GM19025 (cell line): ENCODE measurements at regions not wholly inside any gene's neighbourhood (a gene's known extent, or its start where the extent isn't known, plus 50 kb on each side); places are given as distances from the start of the nearest gene placed in this dataset.
"Not testable (repeated sequence)": the region's sequence is repeated elsewhere in the genome, so short reads cannot be mapped to it uniquely, and the experiment has no call there.

Source experiments
- ATAC-seq: cut with Tn5 transposase; IDR thresholded peaks from one replicate; pipeline ENCODE4 v1.9.1; 2021; ENCODE audit warnings: mild to moderate bottlenecking, low read depth, moderate library complexity; ENCODE audit not compliant: unreplicated experiment

- not testable (repeated sequence) for ATAC-seq
Measured at GRCh38 chr2:87629491-87630458, 118.1 kb upstream of the PLGLB2 start.

DNA sequence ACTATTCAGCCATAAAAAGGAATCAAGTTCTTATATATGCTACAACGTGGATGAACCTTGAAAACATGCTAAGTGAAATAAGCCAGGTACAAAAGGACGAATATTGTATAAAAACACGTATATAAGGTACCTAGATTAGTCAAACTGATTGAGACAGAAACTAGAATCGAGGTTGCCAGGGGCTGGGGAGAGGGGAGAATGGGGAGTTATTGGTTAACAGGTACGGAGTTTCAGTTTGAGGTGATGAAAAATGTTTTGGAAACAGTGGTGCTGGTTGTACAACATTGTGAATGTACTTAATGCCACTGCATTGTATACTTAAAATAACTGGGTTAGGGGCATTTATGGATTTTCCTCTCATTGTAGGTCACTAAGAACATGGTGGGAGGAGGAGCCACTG, 117.0 kb upstream of the PLGLB2 start:
- not testable (repeated sequence) for ATAC-seq

DNA sequence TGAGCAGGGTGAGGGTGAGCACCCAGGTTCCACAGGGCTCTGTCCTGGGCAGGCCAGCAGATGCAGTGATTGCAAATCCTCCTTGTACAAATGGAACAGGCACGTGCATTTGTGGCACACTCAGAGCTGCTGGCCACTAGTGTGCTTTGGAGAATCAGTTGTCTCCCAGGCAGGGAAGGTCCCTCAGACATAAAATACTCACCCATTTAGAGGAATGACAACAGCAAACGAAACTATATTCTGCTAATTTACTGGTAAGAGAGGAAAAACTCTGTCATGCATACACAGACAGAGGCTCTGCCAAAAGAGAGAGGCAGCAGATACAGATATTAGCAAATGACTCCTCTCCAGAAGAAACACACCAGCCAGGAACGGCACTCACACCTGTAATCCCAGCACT, 116.5 kb upstream of the PLGLB2 start:
- not testable (repeated sequence) for ATAC-seq

DNA sequence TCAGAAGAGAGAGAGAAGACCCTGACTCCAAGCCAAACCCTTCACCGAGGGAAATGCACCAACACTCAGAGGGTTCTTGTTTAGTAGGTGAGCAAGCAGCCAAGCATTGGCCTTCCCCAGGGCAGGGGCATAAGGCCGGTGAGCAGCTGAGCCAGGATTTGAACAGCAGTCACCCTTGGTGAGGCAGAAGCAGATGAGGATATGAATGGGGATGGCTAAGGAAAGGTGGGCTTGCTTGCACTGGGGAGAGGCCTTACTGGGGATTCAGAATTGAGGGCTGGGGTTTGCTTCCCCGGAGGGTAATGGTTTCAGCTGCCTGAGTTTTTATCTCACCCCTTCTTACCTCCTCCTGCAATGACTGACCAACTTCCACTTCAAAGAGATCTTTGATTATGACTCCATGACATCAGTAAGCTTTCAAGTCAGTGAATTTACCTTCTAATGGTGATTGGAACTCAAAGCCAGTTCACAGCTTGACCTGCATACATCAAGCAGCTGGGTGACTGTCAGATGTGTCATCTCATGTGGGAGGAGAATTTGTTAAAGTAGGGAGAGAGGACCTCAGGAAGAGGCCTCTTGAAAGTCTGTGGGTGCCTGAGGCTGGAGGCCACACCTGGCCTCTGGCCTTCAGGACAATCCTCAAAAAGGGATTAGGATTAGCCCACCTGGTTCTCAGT, 114.5 kb upstream of the PLGLB2 start:
- ATAC-seq = not testable (repeated sequence)

- not testable (repeated sequence) for ATAC-seq
Measured at GRCh38 chr2:87634106-87634505, 113.8 kb upstream of the PLGLB2 start.

DNA sequence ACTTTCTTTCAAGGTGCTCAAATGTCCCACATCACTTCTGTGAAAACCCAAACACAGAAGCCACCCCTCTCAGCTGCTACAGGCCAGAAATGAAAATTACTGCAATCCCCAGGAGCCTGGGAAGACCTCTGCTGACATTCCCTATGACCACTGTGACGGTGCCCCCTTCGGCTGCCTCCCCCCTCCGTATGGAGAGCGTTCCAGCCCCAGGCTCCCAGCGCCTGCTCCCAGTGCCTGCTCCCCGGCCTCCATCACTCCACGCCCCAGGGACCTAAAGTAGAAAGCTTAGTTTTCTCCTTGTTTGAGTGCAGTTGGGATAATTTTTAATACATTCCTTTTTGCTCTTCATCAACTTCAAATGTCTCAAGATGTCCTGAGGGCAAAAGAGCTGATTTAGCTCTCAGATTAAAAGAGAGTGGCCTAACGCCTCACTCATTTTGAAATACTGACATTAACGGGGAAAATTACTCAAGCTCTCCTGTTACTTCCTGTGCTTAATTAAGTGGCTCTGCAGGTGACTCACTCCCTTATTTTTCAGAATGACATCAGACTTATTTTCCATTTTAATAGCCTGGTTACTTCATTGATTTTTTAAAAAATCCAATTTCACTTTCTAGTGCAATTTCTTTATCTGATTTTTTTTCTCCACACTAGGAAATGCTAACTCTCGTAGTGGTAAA, 112.8 kb upstream of the PLGLB2 start:
- not testable (repeated sequence) for ATAC-seq

- not testable (repeated sequence) for ATAC-seq
Measured at GRCh38 chr2:87636246-87636645, 111.6 kb upstream of the PLGLB2 start.

- ATAC-seq = not testable (repeated sequence)
Measured at GRCh38 chr2:87636735-87637134, 111.2 kb upstream of the PLGLB2 start.

- not testable (repeated sequence) for ATAC-seq
Measured at GRCh38 chr2:87637249-87637990, 110.5 kb upstream of the PLGLB2 start.

DNA sequence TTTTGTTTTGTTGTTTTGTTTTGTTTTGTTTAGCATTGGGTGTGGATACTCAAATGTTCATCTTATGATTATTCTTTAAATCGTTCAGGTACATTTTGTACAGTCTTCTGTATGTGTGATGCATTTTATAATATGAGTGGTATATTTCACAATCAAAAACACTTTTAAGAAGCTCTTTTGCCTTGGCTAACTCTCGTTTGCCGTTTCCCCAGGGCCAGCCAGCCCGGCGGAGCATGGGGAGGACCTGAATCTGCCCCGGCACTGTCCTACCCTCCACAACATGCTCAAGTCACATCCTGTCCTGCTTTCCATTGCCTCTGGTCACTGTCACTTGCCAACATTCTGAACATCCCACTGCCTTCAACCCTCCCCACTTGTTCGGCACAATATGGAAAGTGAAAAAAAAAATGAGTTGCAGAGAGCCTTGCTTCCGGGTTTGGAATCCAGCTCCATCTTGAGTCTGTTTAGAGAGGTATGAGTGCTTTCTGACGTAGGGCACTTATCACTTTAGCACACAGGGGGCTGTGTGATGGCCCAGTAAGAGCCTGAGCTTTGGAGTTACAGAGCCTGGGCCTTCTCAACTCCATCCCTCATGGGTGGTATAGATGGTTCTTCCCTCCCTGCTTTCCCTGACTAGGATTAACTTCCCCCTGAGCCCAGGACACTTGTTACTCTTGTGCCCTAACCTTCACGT, 109.6 kb upstream of the PLGLB2 start:
- ATAC-seq = not testable (repeated sequence)

GRCh38 chr2:87638872-87639271, 109.0 kb upstream of the PLGLB2 start:
- not testable (repeated sequence) for ATAC-seq

GRCh38 chr2:87639801-87640440, 108.0 kb upstream of the PLGLB2 start:
- ATAC-seq = not testable (repeated sequence)

DNA sequence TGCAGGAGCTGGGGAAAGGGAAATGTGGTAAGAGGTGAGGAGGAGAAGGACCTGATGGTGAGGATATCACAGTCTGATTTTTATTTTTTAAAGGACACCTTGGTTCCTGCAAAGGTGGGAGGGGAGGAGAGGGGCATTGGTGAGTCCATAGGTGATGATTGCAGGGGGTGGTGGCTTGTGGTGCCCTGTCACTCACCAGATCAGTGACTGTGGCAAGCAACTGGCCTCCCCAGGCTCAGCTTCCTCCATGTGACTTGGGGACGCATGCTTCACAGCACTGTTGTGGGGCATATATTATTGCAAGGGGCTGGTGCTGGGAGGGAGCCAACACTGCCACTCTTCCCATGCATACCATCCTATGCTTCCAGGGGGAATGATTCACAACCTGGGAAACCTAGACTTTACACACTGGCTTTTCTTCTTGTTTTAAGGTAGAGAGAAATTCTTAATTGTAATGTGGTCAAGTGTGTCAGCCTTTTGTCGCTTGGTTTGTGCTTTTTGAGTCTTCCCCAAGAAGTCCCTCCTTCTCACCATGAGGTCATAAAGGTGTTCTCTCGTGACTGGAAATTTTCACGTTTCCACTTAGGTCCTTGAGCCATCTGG, 106.8 kb upstream of the PLGLB2 start:
- ATAC-seq = not testable (repeated sequence)

DNA sequence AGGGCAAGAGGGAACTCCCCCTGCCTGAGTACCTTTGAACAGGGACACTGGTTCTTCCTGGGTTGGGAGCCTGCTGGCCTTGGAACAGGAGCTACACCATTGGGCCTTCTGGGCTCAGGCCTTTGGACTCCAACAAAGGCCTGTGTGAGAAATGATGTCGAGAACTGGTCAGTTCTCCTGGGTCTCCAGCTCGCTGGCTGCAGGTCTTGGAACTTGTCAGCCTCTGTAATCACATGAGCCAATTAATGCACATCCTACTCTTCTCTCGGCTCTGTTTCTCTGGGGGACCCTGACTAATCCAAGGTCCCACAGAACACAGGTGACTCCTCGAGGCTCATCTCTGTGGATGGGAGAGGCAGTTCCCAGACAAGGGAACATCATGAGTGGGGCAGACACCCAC, 104.7 kb upstream of the PLGLB2 start:
- ATAC-seq = not testable (repeated sequence)

- ATAC-seq = not testable (repeated sequence)
Measured at GRCh38 chr2:87647737-87648498, 100.0 kb upstream of the PLGLB2 start.

GRCh38 chr2:87648815-87649214, 99.1 kb upstream of the PLGLB2 start:
- ATAC-seq = not testable (repeated sequence)

DNA sequence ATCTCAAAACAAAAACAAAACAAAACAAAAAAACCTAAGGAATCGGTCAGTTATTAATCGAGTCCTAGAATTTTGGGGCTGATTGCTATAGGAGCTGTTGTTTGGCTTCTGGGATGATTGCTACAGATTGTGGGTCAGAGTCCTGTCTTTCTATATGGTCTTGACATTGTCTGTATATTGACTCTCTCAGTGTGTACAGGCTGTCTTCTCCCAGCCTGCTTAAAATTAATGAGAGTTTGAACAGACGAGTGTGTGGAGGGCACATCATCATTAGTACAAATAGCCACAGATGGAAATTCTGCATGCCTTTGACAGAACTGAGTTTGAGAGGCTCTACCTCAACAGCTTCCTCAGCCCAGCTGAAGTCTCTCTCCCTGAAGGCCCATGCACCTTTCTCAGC, 98.0 kb upstream of the PLGLB2 start:
- ATAC-seq = not testable (repeated sequence)

- ATAC-seq = not testable (repeated sequence)
Measured at GRCh38 chr2:87650837-87651236, 97.0 kb upstream of the PLGLB2 start.
